Right lobe of liver (tissue), 4 donors: ENCODE measurements at regions not wholly inside any gene's neighbourhood (a gene's known extent, or its start where the extent isn't known, plus 50 kb on each side); places are given as distances from the start of the nearest gene placed in this dataset.

Experiments used
- POLR2A ChIP-seq: fragments of 450-650 bp; IDR thresholded peaks from one replicate; pipeline ENCODE4 v1.6.1; 2017; ENCODE audit warnings: antibody characterized with exemption, mild to moderate bottlenecking
- TF ChIP-seq, protein P1 (sequence below), 4 donors: fragments of 200-600 bp in 3 of 4; fragments of 450-650 bp in 1 of 4; IDR thresholded peaks; one replicate each; pipeline versions ENCODE4 v1.5.1 to v1.8.0; 2016 to 2022; ENCODE audit warnings: antibody characterized with exemption in 4 of 4, mild to moderate bottlenecking in 2 of 4
- donor health status: DM: no; HTN: no; CAD: no.
- donor health status: DM: no; HTN: no; CAD: no.
- donor health status: DM: no; HTN: yes; CAD: no.

DNA sequence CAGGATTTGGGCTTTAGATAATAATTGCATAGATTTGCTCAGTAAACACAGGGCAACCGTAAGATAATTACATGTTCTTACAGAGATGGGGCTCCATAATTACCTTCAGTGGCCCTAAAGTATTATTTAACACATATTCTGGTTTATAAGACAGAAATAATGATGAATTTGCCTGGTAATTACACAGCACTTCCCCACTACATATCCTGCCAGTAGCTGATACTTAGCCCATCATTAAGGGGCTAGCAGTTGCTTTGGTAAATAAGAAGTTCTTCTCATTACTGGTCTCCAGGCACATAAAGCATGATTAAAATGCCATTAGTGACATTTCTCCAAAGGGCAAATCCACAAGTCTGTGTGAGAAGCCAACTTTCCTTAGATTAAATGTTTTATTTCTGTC lies 158.7 kb downstream of the NUAK1 start:
- TF ChIP-seq, protein P1, sequence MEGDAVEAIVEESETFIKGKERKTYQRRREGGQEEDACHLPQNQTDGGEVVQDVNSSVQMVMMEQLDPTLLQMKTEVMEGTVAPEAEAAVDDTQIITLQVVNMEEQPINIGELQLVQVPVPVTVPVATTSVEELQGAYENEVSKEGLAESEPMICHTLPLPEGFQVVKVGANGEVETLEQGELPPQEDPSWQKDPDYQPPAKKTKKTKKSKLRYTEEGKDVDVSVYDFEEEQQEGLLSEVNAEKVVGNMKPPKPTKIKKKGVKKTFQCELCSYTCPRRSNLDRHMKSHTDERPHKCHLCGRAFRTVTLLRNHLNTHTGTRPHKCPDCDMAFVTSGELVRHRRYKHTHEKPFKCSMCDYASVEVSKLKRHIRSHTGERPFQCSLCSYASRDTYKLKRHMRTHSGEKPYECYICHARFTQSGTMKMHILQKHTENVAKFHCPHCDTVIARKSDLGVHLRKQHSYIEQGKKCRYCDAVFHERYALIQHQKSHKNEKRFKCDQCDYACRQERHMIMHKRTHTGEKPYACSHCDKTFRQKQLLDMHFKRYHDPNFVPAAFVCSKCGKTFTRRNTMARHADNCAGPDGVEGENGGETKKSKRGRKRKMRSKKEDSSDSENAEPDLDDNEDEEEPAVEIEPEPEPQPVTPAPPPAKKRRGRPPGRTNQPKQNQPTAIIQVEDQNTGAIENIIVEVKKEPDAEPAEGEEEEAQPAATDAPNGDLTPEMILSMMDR (IDR thresholded peaks at IDR 0.05): no peak
- no peak for TF ChIP-seq POLR2A
